Mesendoderm (in vitro differentiated cells): ENCODE measurements at regions not wholly inside any gene's neighbourhood (a gene's known extent, or its start where the extent isn't known, plus 50 kb on each side); places are given as distances from the start of the nearest gene placed in this dataset. TPM values are rescaled to one million over a fixed set of nuclear protein-coding genes. Genes with fewer than 3 reads are reported as not detected.
"Not testable (repeated sequence)": the region's sequence is repeated elsewhere in the genome, so short reads cannot be mapped to it uniquely, and the experiment has no call there.

Source experiments
- DNase-seq: peaks from one replicate; pipeline ENCODE4 v3.0.0; 2013
- H2AK5ac ChIP-seq: 2 replicates; pipeline ENCODE4 v1.6.1; 2013; ENCODE audit warnings: low read length, inconsistent platforms
- H2BK120ac ChIP-seq: 2 replicates; pipeline ENCODE4 v1.6.1; 2013; ENCODE audit warnings: low read depth, mild to moderate bottlenecking, low read length, moderate library complexity, mixed read lengths
- H2BK15ac ChIP-seq: replicated peaks from 2 replicates; pipeline ENCODE4 v1.6.1; 2013; ENCODE audit warnings: low read depth, mild to moderate bottlenecking, moderate library complexity
- H2BK5ac ChIP-seq: 2 replicates; pipeline ENCODE4 v1.6.1; 2013; ENCODE audit warnings: low read length, inconsistent platforms
- H3K18ac ChIP-seq: 2 replicates; pipeline ENCODE4 v1.6.1; 2013; ENCODE audit warnings: mild to moderate bottlenecking, low read length, mixed read lengths
- H3K23ac ChIP-seq: one replicate; pipeline ENCODE4 v1.6.1; 2013; ENCODE audit warnings: low read length
- H3K27ac ChIP-seq: 2 replicates; pipeline ENCODE4 v1.5.1; 2013; ENCODE audit warnings: low read depth, mild to moderate bottlenecking, inconsistent platforms, low read length, moderate library complexity
- H3K27me3 ChIP-seq: 2 replicates; pipeline ENCODE4 v1.6.1; 2013; ENCODE audit warnings: low read length, control low read depth, mild to moderate bottlenecking, inconsistent platforms; ENCODE audit not compliant: insufficient read depth, poor library complexity
- H3K36me3 ChIP-seq: 2 replicates; pipeline ENCODE4 v1.6.1; 2013; ENCODE audit warnings: low read length, inconsistent platforms; ENCODE audit not compliant: control insufficient read depth, insufficient read depth
- H3K4ac ChIP-seq: one replicate; pipeline ENCODE4 v1.6.1; 2013; ENCODE audit warnings: low read depth, mild to moderate bottlenecking, low read length, moderate library complexity
- H3K4me1 ChIP-seq: 2 replicates; pipeline ENCODE4 v1.6.1; 2013; ENCODE audit warnings: low read depth, low read length, inconsistent platforms; ENCODE audit not compliant: control insufficient read depth
- H3K4me2 ChIP-seq: 2 replicates; pipeline ENCODE4 v1.6.1; 2013; ENCODE audit warnings: low read length
- H3K4me3 ChIP-seq: 2 replicates; pipeline ENCODE4 v1.5.1; 2013; ENCODE audit warnings: mild to moderate bottlenecking, low read length
- H3K56ac ChIP-seq: one replicate; pipeline ENCODE4 v1.6.1; 2013; ENCODE audit warnings: low read length
- H3K79me1 ChIP-seq: 2 replicates; pipeline ENCODE4 v1.6.1; 2013; ENCODE audit warnings: low read length, inconsistent platforms
- H3K79me2 ChIP-seq: 2 replicates; pipeline ENCODE4 v1.6.1; 2013; ENCODE audit warnings: mild to moderate bottlenecking, low read length; ENCODE audit not compliant: control insufficient read depth, insufficient read depth
- H3K9ac ChIP-seq: 2 replicates; pipeline ENCODE4 v1.6.1; 2013; ENCODE audit warnings: low read length, inconsistent platforms
- H4K5ac ChIP-seq: one replicate; pipeline ENCODE4 v1.6.1; 2013; ENCODE audit warnings: low read length
- H4K8ac ChIP-seq: one replicate; pipeline ENCODE4 v1.6.1; 2013; ENCODE audit warnings: low read depth, mild to moderate bottlenecking, control low read depth, low read length, moderate library complexity
- WGBS: extraction: QIAGEN DNeasy Blood & Tissue Kit; methylation state at CpG from one replicate; pipeline ENCODE4 v1.1.7; 2013; ENCODE audit warnings: low lambda C conversion rate, missing lambda C conversion rate; ENCODE audit not compliant: insufficient coverage; ENCODE audit errors: extremely low coverage; 5-methylcytosine and 5-hydroxymethylcytosine counted together
- small RNA-seq: library from polyadenylated mRNA; stranded (forward); fragments of <200 nt; extraction: miRNeasy Mini kit (QIAGEN cat#:217004); gene quantifications from one replicate; pipeline ENCODE3, GENCODE V24; 2013; ENCODE audit not compliant: insufficient read depth

DNA sequence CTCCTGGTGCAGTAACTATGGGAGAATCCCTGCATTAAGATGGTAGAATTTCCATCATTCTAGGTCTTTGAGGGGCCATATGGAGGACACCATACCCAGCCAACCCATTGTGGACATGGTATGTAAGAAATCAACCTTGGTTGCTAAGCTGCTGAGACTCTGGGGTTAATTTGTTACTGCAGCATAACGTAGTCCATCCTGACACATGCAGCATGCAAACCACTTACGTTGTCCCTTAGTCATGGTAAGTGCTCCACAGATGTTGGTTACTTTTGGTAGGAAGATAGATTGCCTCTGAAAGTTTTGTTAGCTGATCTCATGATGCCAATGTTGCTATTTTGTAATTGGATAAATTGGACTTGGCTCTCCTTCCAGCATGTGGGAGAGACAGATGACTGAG lies 53.8 kb upstream of the EEF2KMT start:
- H4K8ac ChIP-seq, H3K56ac ChIP-seq, H3K36me3 ChIP-seq, H3K79me1 ChIP-seq, H3K27ac ChIP-seq, DNase-seq, H2AK5ac ChIP-seq, H3K79me2 ChIP-seq, H4K5ac ChIP-seq, H3K4me1 ChIP-seq, H2BK15ac ChIP-seq, H3K4ac ChIP-seq, H3K9ac ChIP-seq, H3K23ac ChIP-seq, H2BK120ac ChIP-seq, H3K4me3 ChIP-seq, H3K4me2 ChIP-seq, H3K27me3 ChIP-seq, H3K18ac ChIP-seq, H2BK5ac ChIP-seq: not testable (repeated sequence)
- no CpG with 5 or more reads among the region's 2 CpGs for whole genome bisulfite sequencing

Small RNAs in the stretch of these regions (small RNA-seq; reads per million reads assigned to genes)
- gene AC007012.1 (not detected), gene MIR8065 (not detected), gene RNU6-328P (not detected), gene RNU6-457P (not detected), gene RNU7-99P (not detected), gene SNRPCP20 (not detected)
